Stimulated activated CD4-positive, alpha-beta T cell treated with anti-CD3 and anti-CD28 coated beads, TNF-alpha, amount 100 ng/mL, for 1 hour (primary cell): ENCODE measurements at regions not wholly inside any gene's neighbourhood (a gene's known extent, or its start where the extent isn't known, plus 50 kb on each side); places are given as distances from the start of the nearest gene placed in this dataset.

Source experiments
- DNase-seq, 3 donors: peaks; one replicate each; pipeline ENCODE4 v3.0.0-alpha.2; 2020; ENCODE audit warnings: low read depth in 3 of 3, low spot score in 1 of 3

DNA sequence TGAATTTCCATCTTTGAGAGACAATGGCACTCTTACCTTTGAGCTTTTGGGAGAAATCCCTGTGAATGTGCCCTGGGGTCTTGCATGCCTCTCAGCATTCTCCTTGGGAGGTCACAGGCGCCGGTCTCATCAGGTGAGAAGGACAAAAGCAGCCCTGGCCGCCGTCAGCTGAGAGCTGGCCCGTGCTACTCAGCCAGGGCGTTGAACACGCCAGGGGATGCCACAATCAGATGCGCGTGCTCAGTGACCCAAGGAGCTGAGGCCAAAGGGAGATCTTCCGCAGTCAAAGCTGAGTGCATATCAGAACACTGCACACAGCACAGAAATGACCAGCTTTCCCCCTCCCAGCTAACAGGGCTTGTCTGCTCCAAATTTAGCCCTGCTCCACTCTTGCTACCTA lies 253.6 kb upstream of the NOX3 start:
- DNase-seq: no peak

- DNase-seq: no peak
Observed at GRCh38 chr6:155708100-155708499, 252.5 kb upstream of the NOX3 start.

- DNase-seq: no peak
Observed at GRCh38 chr6:155706806-155707205, 251.2 kb upstream of the NOX3 start.

DNA sequence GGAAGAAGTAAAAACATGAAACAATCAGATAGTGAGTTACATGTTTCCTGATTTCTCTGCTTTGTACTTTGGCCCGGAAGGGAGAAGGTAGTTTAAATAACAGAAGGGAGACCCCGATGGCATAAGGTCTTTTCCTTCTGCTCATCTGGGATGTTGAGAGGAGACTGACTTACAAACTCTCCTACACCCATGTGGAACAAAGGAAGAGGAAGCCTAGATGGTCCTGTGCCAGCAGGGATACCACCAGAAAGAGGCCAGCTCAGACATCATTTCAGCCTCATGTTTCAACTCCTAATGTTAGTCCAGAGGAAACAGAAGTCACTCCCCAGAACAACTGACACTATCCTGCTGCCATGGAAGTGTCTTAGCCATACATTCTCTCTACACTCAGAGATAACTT lies 250.7 kb upstream of the NOX3 start:
- DNase-seq: no peak

DNA sequence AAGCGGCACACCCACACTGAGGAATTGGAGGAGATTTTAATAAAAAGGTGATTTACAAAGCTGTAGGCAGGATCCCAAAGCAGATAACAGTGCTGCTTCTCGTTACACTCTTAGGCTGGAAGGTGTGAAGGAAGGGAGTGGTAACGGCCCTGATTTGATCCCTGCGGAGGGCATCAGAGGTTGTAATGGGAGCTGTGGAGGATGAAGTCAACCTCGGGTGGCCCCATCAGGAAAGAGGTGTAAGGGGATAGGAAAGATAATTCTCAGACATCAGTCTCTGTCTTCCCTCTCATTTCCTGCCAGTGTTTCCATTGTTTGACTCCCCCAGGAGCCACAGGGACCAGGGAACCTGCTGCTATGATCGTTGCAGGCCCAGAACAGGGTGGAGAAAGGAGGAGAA lies 245.7 kb upstream of the NOX3 start:
- DNase-seq: no peak

DNA sequence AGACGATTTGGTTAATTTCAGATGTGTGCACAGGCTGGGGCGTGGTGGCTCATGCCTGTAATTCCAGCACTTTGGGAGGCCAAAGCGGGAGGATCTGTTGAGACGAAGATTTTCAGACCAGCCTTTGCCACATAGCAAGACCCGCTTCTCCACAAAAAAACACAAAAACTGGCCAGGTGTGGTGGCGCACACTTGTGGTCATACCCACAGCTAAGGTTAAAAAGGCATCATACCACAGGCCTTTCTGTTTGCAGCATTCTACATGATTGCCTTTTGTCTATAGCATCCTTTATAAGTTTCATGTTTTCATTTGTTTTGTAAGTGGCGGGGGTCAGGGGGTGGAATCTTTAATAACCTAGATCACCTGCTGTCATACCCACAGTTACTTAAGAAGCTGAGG lies 239.9 kb upstream of the NOX3 start:
- no peak for DNase-seq

DNA sequence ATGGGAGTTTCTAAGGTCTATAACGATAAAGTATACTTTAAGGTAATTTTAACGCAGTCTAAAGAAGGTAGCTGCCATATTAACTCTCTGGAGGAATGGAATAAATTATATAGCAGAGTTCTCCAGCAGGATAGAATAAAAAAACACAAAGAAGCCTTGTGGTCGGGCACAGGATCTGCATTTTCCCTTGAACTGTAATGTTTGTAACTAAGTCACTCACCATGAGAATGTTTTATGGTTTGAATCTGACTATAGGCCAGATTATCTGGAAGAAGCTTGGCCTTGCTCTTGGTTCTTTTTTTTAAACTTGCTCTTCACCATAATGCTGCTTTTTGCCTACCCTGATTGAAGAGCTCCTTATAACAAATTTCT lies 238.8 kb upstream of the NOX3 start:
- DNase-seq: no peak

- no peak for DNase-seq
Observed at GRCh38 chr6:155693573-155694418, 238.2 kb upstream of the NOX3 start.

DNA sequence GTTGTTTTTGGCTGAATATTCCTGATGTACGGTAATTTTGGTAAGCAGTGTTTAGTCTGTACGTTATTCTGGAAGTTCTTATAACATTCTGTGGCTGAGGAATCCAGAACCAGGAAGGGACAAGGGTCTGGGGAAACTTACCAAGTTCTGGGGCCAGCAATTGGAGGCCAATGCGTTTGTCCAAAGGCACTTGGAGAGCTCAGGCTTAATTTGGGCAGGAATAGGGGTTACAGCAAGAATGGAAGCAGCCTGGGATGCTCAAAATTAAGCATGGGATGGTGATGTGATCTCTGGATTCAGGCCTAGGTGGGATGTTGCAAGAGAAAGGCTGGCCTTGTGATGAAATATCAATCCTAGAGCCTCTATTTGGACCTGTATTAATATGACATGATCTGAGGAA lies 235.2 kb upstream of the NOX3 start:
- DNase-seq: no peak

GRCh38 chr6:155687645-155688044 lies 232.0 kb upstream of the NOX3 start:
- no peak for DNase-seq

GRCh38 chr6:155684416-155685196 lies 229.0 kb upstream of the NOX3 start:
- DNase-seq: no peak

- no peak for DNase-seq
Observed at GRCh38 chr6:155678361-155678760, 222.7 kb upstream of the NOX3 start.

DNA sequence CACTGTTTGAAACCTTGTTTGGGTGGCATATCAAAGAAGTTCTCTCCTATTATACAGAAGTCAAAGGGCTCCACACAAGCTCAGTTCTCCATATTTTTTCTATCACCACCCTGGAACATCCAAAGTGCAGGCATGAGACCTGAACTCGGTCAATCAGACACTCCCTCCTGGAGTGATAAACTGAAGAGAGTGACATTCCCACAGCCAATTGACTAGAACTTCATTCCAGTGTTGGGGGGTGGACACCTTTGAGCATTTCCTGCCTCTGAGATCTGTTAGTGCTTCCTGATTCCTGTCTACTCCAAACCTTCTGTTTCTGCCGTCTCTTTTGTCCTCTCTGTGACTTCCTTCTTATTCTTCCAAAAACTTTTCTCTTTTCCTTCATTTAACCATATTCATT lies 220.7 kb upstream of the NOX3 start:
- DNase-seq: no peak

DNA sequence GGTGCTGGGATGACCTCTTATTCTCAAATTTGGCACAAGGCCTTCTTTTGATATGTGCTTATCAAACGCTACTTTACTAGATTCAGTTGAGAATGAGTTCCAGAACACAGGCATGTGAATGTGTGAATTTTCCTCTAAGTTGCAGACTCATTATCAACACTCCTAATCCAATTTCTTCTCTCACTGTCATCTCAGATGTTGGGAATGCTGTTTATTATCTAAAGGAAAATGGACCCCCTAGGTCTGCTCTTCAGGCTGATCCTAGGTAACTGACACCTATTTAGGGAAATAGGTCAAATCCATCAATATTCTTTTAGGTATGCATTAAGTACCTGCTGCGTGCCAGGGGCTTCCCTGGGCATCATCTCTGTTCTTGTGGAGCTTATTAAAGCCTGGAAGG lies 215.0 kb upstream of the NOX3 start:
- no peak for DNase-seq

GRCh38 chr6:155660251-155660977 lies 204.8 kb upstream of the NOX3 start:
- no peak for DNase-seq

DNA sequence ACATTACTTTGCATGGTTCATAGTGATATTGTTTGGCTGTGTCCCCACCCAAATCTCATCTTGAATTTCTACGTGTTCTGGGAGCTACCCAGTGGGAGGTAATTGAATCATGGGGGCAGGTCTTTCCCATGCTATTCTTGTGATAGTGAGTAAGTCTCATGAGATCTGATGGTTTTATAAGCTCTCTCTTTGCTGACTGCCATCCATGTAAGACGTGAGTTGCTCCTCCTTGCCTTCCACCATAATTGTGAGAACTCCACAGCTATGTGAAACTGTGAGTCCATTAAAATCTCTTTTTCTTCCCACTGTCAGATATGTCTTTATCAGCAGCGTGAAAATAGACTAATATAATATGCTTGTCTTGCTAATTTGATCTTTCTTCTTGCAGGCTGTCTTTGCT lies 200.4 kb upstream of the NOX3 start:
- DNase-seq: no peak

DNA sequence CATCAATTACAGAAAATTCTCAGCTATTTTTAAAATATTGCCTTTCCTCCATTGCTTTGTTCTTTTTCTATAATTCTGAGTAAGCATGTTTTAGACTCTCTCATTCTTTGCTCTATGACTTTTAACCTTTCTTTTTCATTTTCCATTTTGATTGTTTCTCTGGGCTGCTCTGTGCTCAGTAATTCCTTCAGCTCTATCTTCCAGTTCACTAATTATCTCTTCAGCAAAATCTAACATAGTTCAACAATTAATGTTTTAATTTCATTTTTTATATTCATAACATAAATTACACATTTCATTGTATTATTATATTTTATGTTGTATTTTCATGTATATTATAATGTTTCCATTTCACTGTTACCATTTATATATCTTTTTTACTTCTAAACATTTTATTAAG lies 198.8 kb upstream of the NOX3 start:
- DNase-seq: no peak

GRCh38 chr6:155648301-155648700 lies 192.7 kb upstream of the NOX3 start:
- DNase-seq: no peak

DNA sequence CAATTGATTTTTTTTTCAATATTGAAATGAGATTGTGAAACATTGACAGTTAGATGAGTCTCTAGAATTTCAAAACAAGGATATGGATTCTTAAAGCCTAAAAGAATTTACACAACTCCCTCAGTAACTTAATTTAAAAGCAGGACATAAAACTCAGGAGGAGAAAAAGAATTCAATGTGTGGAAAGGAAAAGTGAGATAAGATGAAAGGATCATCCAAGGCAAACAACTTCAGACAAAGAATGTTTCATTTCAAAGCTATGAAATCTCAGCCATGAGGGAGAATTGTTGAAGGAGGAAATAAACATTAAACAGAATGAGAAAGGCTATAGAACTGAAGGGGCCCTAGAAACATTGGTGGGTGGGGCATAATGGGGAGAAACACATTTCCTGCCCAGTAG lies 191.7 kb upstream of the NOX3 start:
- DNase-seq: no peak

DNA sequence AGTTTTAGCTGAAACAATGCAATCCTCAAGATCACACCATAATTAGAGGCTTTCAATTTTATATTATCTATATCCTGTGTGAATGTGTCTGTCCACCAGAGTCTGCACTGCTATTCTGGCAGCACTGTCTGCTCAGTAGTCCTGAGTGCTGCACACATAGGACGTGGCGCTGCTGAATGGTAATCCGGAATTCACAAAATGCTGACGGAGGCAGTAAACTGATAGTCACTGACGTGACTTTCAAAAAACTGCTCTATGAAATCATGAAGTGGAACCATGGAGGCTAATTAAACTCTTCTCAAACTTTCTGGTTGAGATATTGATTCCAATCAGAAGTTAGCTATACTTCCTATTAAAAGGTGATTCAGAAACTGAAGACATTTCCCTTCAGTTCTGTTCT lies 190.8 kb upstream of the NOX3 start:
- no peak for DNase-seq

DNA sequence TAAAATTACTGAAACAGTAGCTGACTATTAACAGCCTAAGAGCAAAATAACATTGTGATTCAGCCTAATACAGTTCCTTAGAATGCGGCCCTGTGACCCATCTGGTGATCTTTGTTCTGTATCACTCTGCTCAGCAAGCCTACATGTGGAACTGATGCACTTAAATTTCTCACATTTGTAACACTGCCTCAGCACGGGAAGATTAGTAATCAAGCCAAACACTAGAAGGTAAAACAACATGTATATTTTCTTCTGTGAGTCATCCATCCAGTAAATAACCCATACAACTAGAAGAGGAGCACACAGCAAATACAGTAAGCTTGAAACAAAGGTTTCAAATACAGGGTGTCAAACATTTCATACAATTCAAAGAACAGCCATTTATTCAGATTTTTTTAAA lies 189.7 kb upstream of the NOX3 start:
- DNase-seq: no peak

DNA sequence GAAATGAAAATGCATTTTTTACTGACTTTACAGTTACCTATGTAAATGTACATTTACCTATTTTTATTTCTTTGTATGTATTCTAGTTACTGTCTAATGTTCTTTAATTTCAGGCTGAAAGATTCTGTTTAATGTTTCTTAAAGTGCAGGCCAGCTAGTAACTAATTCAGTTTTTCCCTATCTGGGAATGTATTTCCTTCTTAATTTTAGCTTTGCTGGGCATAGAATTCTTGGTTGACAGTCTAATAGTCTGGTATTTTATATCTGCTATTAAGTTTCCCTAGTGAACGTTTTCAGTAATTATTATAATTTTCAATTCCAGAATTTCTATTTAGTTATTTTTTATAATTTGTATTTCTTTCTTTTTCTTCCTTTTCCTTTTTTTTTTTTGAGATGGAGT lies 186.0 kb upstream of the NOX3 start:
- DNase-seq: no peak
